ENCODE measurements at regions not wholly inside any gene's neighbourhood (a gene's known extent, or its start where the extent isn't known, plus 50 kb on each side); places are given as distances from the start of the nearest gene placed in this dataset.

GRCh38 chr1:82755671-82756070, 954.9 kb downstream of the ADGRL2 start:
- CTCF ChIA-PET: no interaction called here
- DNase-seq: no peak
- H3K27me3 Mint-ChIP-seq (ENCODE audit: low read depth): no peaks in the 10 kb centered on the region
- H3K36me3 Mint-ChIP-seq (ENCODE audit: low read depth): no peaks in the 10 kb centered on the region
- ATAC-seq: no peak
- POLR2A ChIA-PET: no interaction called here
- H3K4me3 Mint-ChIP-seq: no peak overlapping the region
- H3K4me1 Mint-ChIP-seq (ENCODE audit: low read depth): no peaks in the 10 kb centered on the region
- no peak overlapping the region for H3K27ac Mint-ChIP-seq
- no peaks in the 10 kb centered on the region for H3K9me3 Mint-ChIP-seq (ENCODE audit: insufficient read depth)

- H3K27me3 Mint-ChIP-seq (ENCODE audit: low read depth): no peaks in the 10 kb centered on the region
- CTCF ChIA-PET: no interaction called here
Measured at GRCh38 chr1:82755191-82755590, 954.5 kb downstream of the ADGRL2 start.

GRCh38 chr1:82752046-82752445, 951.3 kb downstream of the ADGRL2 start:
- H3K27ac Mint-ChIP-seq: no peak overlapping the region
- no peaks in the 10 kb centered on the region for H3K4me1 Mint-ChIP-seq (ENCODE audit: low read depth)
- no peak for ATAC-seq
- H3K27me3 Mint-ChIP-seq (ENCODE audit: low read depth): no peaks in the 10 kb centered on the region
- DNase-seq: no peak
- H3K36me3 Mint-ChIP-seq (ENCODE audit: low read depth): no peaks in the 10 kb centered on the region
- CTCF ChIA-PET: no interaction called here
- no peak overlapping the region for H3K4me3 Mint-ChIP-seq
- no peaks in the 10 kb centered on the region for H3K9me3 Mint-ChIP-seq (ENCODE audit: insufficient read depth)
- POLR2A ChIA-PET: interaction anchor here (0.5 kb wide), 1 partner anchor 19 kb away, joined by 3 read pairs; no protein-coding TSS in a partner anchor

More at GRCh38 chr1:82755191-82755590, 954.5 kb downstream of the ADGRL2 start:
- H3K27ac Mint-ChIP-seq: no peak overlapping the region
- no peak for DNase-seq
- POLR2A ChIA-PET: no interaction called here
- H3K4me3 Mint-ChIP-seq: no peak overlapping the region
- H3K4me1 Mint-ChIP-seq (ENCODE audit: low read depth): no peaks in the 10 kb centered on the region
- no peak for ATAC-seq
- no peaks in the 10 kb centered on the region for H3K36me3 Mint-ChIP-seq (ENCODE audit: low read depth)
- no peaks in the 10 kb centered on the region for H3K9me3 Mint-ChIP-seq (ENCODE audit: insufficient read depth)

- no peak overlapping the region for H3K27ac Mint-ChIP-seq
- POLR2A ChIA-PET: interaction anchor here (0.6 kb wide), 1 partner anchor 19 kb away, joined by 3 read pairs; no protein-coding TSS in a partner anchor
- H3K36me3 Mint-ChIP-seq (ENCODE audit: low read depth): no peaks in the 10 kb centered on the region
- peaks cover 14% of the 10 kb centered on the region for H3K9me3 Mint-ChIP-seq (ENCODE audit: insufficient read depth)
- no peaks in the 10 kb centered on the region for H3K4me1 Mint-ChIP-seq (ENCODE audit: low read depth)
- H3K27me3 Mint-ChIP-seq (ENCODE audit: low read depth): no peaks in the 10 kb centered on the region
- ATAC-seq (no peak), DNase-seq (no peak)
- no peak overlapping the region for H3K4me3 Mint-ChIP-seq
- CTCF ChIA-PET: no interaction called here
Measured at GRCh38 chr1:82733645-82734044, 932.9 kb downstream of the ADGRL2 start.

GRCh38 chr1:82731216-82731615, 930.5 kb downstream of the ADGRL2 start:
- Mint-ChIP-seq H3K4me1 (ENCODE audit: low read depth) (no peaks in the 10 kb centered on the region), H3K4me3 (no peak overlapping the region), H3K27ac (no peak overlapping the region), H3K27me3 (ENCODE audit: low read depth) (no peaks in the 10 kb centered on the region), H3K36me3 (ENCODE audit: low read depth) (no peaks in the 10 kb centered on the region), H3K9me3 (ENCODE audit: insufficient read depth) (peaks cover 14% of the 10 kb centered on the region)
- no peak for ATAC-seq
- CTCF ChIA-PET: no interaction called here
- POLR2A ChIA-PET: no interaction called here
- no peak for DNase-seq

GRCh38 chr1:82728206-82728605, 927.5 kb downstream of the ADGRL2 start:
- Mint-ChIP-seq H3K4me3 (no peak overlapping the region), H3K9me3 (ENCODE audit: insufficient read depth) (peaks cover 14% of the 10 kb centered on the region)
- POLR2A ChIA-PET: no interaction called here

GRCh38 chr1:82724246-82724645, 923.5 kb downstream of the ADGRL2 start:
- ChIA-PET CTCF (no interaction called here), POLR2A (no interaction called here)
- H3K36me3 Mint-ChIP-seq (ENCODE audit: low read depth): no peaks in the 10 kb centered on the region
- H3K9me3 Mint-ChIP-seq (ENCODE audit: insufficient read depth): no peaks in the 10 kb centered on the region
- H3K4me1 Mint-ChIP-seq (ENCODE audit: low read depth): no peaks in the 10 kb centered on the region
- no peaks in the 10 kb centered on the region for H3K27me3 Mint-ChIP-seq (ENCODE audit: low read depth)
- DNase-seq: no peak
- ATAC-seq: no peak
- H3K27ac Mint-ChIP-seq: no peak overlapping the region
- no peak overlapping the region for H3K4me3 Mint-ChIP-seq

More at GRCh38 chr1:82728206-82728605, 927.5 kb downstream of the ADGRL2 start:
- no peaks in the 10 kb centered on the region for H3K27me3 Mint-ChIP-seq (ENCODE audit: low read depth)
- no peaks in the 10 kb centered on the region for H3K4me1 Mint-ChIP-seq (ENCODE audit: low read depth)
- CTCF ChIA-PET: no interaction called here
- no peak overlapping the region for H3K27ac Mint-ChIP-seq
- DNase-seq (no peak), ATAC-seq (no peak)
- no peaks in the 10 kb centered on the region for H3K36me3 Mint-ChIP-seq (ENCODE audit: low read depth)

GRCh38 chr1:82722608-82723007, 921.9 kb downstream of the ADGRL2 start:
- Mint-ChIP-seq H3K27me3 (ENCODE audit: low read depth) (no peaks in the 10 kb centered on the region), H3K9me3 (ENCODE audit: insufficient read depth) (no peaks in the 10 kb centered on the region), H3K36me3 (ENCODE audit: low read depth) (no peaks in the 10 kb centered on the region), H3K27ac (no peak overlapping the region), H3K4me3 (no peak overlapping the region), H3K4me1 (ENCODE audit: low read depth) (no peaks in the 10 kb centered on the region)
- DNase-seq (no peak), ATAC-seq (no peak)
- POLR2A ChIA-PET: no interaction called here
- CTCF ChIA-PET: no interaction called here

GRCh38 chr1:82721702-82722101, 921.0 kb downstream of the ADGRL2 start:
- Mint-ChIP-seq H3K27ac (no peak overlapping the region), H3K4me1 (ENCODE audit: low read depth) (no peaks in the 10 kb centered on the region), H3K4me3 (no peak overlapping the region), H3K36me3 (ENCODE audit: low read depth) (no peaks in the 10 kb centered on the region), H3K27me3 (ENCODE audit: low read depth) (no peaks in the 10 kb centered on the region), H3K9me3 (ENCODE audit: insufficient read depth) (no peaks in the 10 kb centered on the region)
- ATAC-seq (no peak), DNase-seq (no peak)
- ChIA-PET CTCF (no interaction called here), POLR2A (no interaction called here)

- H3K4me3 Mint-ChIP-seq: no peak overlapping the region
- DNase-seq: no peak
- ChIA-PET POLR2A (no interaction called here), CTCF (no interaction called here)
- no peaks in the 10 kb centered on the region for H3K27me3 Mint-ChIP-seq (ENCODE audit: low read depth)
- H3K9me3 Mint-ChIP-seq (ENCODE audit: insufficient read depth): no peaks in the 10 kb centered on the region
- H3K27ac Mint-ChIP-seq: no peak overlapping the region
- H3K4me1 Mint-ChIP-seq (ENCODE audit: low read depth): no peaks in the 10 kb centered on the region
- H3K36me3 Mint-ChIP-seq (ENCODE audit: low read depth): no peaks in the 10 kb centered on the region
- no peak for ATAC-seq
Measured at GRCh38 chr1:82718719-82719419, 918.1 kb downstream of the ADGRL2 start.

- no peak for DNase-seq
- CTCF ChIA-PET: no interaction called here
- H3K36me3 Mint-ChIP-seq (ENCODE audit: low read depth): no peaks in the 10 kb centered on the region
- H3K4me3 Mint-ChIP-seq: no peak overlapping the region
- no peak overlapping the region for H3K27ac Mint-ChIP-seq
- no peaks in the 10 kb centered on the region for H3K9me3 Mint-ChIP-seq (ENCODE audit: insufficient read depth)
- POLR2A ChIA-PET: no interaction called here
- no peaks in the 10 kb centered on the region for H3K4me1 Mint-ChIP-seq (ENCODE audit: low read depth)
- H3K27me3 Mint-ChIP-seq (ENCODE audit: low read depth): no peaks in the 10 kb centered on the region
- ATAC-seq: no peak
Measured at GRCh38 chr1:82710091-82710490, 909.4 kb downstream of the ADGRL2 start.

GRCh38 chr1:82707681-82708080, 906.9 kb downstream of the ADGRL2 start:
- CTCF ChIA-PET: no interaction called here
- POLR2A ChIA-PET: no interaction called here
- Mint-ChIP-seq H3K27me3 (ENCODE audit: low read depth) (no peaks in the 10 kb centered on the region), H3K4me3 (no peak overlapping the region), H3K4me1 (ENCODE audit: low read depth) (no peaks in the 10 kb centered on the region), H3K27ac (no peak overlapping the region), H3K36me3 (ENCODE audit: low read depth) (no peaks in the 10 kb centered on the region), H3K9me3 (ENCODE audit: insufficient read depth) (no peaks in the 10 kb centered on the region)
- no peak for ATAC-seq
- DNase-seq: no peak

- no peak for ATAC-seq
- Mint-ChIP-seq H3K4me1 (ENCODE audit: low read depth) (no peaks in the 10 kb centered on the region), H3K27ac (no peak overlapping the region), H3K4me3 (no peak overlapping the region), H3K36me3 (ENCODE audit: low read depth) (no peaks in the 10 kb centered on the region), H3K9me3 (ENCODE audit: insufficient read depth) (no peaks in the 10 kb centered on the region), H3K27me3 (ENCODE audit: low read depth) (no peaks in the 10 kb centered on the region)
- ChIA-PET POLR2A (no interaction called here), CTCF (no interaction called here)
- no peak for DNase-seq
Measured at GRCh38 chr1:82706741-82707140, 906.0 kb downstream of the ADGRL2 start.

All from activated CD8-positive, alpha-beta T cell treated with anti-CD3 and anti-CD28 coated beads, Interleukin-2, amount 10 ng/mL, durations not matched to agents 7 days and 5 days (primary cell).